ENCODE measurements at regions not wholly inside any gene's neighbourhood (a gene's known extent, or its start where the extent isn't known, plus 50 kb on each side); places are given as distances from the start of the nearest gene placed in this dataset.

DNA sequence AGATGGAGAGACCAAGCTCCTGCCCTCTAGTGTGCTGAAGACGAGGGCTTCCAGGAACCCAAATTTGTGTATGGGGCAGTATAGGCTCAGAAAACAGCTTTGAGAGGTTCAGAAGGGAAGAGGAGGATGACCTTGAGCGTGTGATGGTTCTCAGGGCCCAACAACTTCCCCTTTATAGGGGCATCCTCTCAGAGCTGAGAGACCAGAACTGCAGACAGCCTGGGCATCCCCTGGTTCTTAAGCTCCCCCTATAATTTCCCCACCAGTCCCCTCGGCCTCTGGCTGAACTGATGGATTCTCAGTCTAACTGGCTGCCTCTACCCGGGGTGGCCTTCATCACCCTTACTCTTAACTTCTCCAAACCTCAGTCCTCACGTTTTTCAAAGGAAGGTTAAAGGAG, 167.5 kb downstream of the URI1 start:
- TF ChIP-seq, protein P1, sequence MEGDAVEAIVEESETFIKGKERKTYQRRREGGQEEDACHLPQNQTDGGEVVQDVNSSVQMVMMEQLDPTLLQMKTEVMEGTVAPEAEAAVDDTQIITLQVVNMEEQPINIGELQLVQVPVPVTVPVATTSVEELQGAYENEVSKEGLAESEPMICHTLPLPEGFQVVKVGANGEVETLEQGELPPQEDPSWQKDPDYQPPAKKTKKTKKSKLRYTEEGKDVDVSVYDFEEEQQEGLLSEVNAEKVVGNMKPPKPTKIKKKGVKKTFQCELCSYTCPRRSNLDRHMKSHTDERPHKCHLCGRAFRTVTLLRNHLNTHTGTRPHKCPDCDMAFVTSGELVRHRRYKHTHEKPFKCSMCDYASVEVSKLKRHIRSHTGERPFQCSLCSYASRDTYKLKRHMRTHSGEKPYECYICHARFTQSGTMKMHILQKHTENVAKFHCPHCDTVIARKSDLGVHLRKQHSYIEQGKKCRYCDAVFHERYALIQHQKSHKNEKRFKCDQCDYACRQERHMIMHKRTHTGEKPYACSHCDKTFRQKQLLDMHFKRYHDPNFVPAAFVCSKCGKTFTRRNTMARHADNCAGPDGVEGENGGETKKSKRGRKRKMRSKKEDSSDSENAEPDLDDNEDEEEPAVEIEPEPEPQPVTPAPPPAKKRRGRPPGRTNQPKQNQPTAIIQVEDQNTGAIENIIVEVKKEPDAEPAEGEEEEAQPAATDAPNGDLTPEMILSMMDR (conservative IDR thresholded peaks at IDR 0.05), result no peak
- TF ChIP-seq EZH2 (IDR thresholded peaks at IDR 0.05; ENCODE audit: low read depth), result no peak
